NCI-H1436 (cell line): ENCODE measurements at regions not wholly inside any gene's neighbourhood (a gene's known extent, or its start where the extent isn't known, plus 50 kb on each side); places are given as distances from the start of the nearest gene placed in this dataset.
"Not testable (repeated sequence)": the region's sequence is repeated elsewhere in the genome, so short reads cannot be mapped to it uniquely, and the experiment has no call there.

Experiments used
- DNase-seq: peaks from one replicate; lab custom pipeline; 2025; lab: John Stamatoyannopoulos, UW

- DNase-seq = no peak
Observed at GRCh38 chr16:86716649-86717048, 138.3 kb downstream of the FOXL1 start.

- DNase-seq = no peak
Observed at GRCh38 chr16:86718118-86718517, 139.8 kb downstream of the FOXL1 start.

GRCh38 chr16:86722970-86723369 lies 144.6 kb downstream of the FOXL1 start:
- no peak for DNase-seq

GRCh38 chr16:86723689-86724088 lies 145.3 kb downstream of the FOXL1 start:
- DNase-seq = no peak

GRCh38 chr16:86725401-86725800 lies 147.1 kb downstream of the FOXL1 start:
- no peak for DNase-seq

GRCh38 chr16:86726340-86726739 lies 148.0 kb downstream of the FOXL1 start:
- DNase-seq = no peak

GRCh38 chr16:86727131-86727530 lies 148.8 kb downstream of the FOXL1 start:
- DNase-seq = no peak

GRCh38 chr16:86727632-86728031 lies 149.3 kb downstream of the FOXL1 start:
- DNase-seq = no peak

GRCh38 chr16:86729686-86730085 lies 151.3 kb downstream of the FOXL1 start:
- DNase-seq = no peak

GRCh38 chr16:86730086-86730485 lies 151.7 kb downstream of the FOXL1 start:
- DNase-seq = no peak

- no peak for DNase-seq
Observed at GRCh38 chr16:86730597-86730996, 152.2 kb downstream of the FOXL1 start.

- DNase-seq = no peak
Observed at GRCh38 chr16:86732621-86733295, 154.4 kb downstream of the FOXL1 start.

GRCh38 chr16:86733546-86734254 lies 155.4 kb downstream of the FOXL1 start:
- no peak for DNase-seq

- no peak for DNase-seq
Observed at GRCh38 chr16:86734543-86735460, 156.5 kb downstream of the FOXL1 start.

GRCh38 chr16:86735727-86736126 lies 157.4 kb downstream of the FOXL1 start:
- no peak for DNase-seq

GRCh38 chr16:86736502-86736901 lies 158.2 kb downstream of the FOXL1 start:
- DNase-seq = no peak

GRCh38 chr16:86737083-86737482 lies 158.7 kb downstream of the FOXL1 start:
- no peak for DNase-seq

GRCh38 chr16:86738322-86738721 lies 160.0 kb downstream of the FOXL1 start:
- DNase-seq = not testable (repeated sequence)

GRCh38 chr16:86739178-86739577 lies 160.8 kb downstream of the FOXL1 start:
- DNase-seq = no peak

- no peak for DNase-seq
Observed at GRCh38 chr16:86739808-86740207, 161.5 kb downstream of the FOXL1 start.

- no peak for DNase-seq
Observed at GRCh38 chr16:86740298-86740697, 161.9 kb downstream of the FOXL1 start.

GRCh38 chr16:86740906-86741799 lies 162.8 kb downstream of the FOXL1 start:
- DNase-seq = no peak
